Activated CD8-positive, alpha-beta memory T cell treated with anti-CD3 and anti-CD28 coated beads, Interleukin-2, amount 50 U/mL, for 24 hours (primary cell): ENCODE measurements at regions not wholly inside any gene's neighbourhood (a gene's known extent, or its start where the extent isn't known, plus 50 kb on each side); places are given as distances from the start of the nearest gene placed in this dataset.
"Not testable (repeated sequence)": the region's sequence is repeated elsewhere in the genome, so short reads cannot be mapped to it uniquely, and the experiment has no call there.

Experiments
- DNase-seq: peaks from one replicate; pipeline ENCODE4 v3.0.0-alpha.2; 2020; ENCODE audit errors: extremely low read depth

DNA sequence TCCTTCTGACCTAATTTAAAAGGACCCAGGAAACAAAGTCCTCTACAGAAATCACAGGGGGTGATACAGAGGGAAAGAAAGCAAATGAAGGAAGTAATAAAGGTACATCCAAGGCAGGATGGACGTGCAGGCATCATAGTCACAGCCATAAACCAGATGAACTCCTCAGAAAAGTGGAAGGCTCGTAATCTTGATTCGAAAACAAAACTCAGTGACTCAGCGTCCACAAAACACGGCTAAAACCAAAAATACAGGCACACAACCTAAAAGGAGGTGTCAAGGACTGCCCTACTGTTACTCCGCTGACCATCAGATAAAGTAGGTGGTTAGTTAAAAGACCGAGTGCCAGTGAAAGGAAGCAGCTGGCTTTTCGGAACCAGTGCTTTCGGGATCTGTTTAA lies 81.5 kb downstream of the TRIM69 start:
- not testable (repeated sequence) for DNase-seq

DNA sequence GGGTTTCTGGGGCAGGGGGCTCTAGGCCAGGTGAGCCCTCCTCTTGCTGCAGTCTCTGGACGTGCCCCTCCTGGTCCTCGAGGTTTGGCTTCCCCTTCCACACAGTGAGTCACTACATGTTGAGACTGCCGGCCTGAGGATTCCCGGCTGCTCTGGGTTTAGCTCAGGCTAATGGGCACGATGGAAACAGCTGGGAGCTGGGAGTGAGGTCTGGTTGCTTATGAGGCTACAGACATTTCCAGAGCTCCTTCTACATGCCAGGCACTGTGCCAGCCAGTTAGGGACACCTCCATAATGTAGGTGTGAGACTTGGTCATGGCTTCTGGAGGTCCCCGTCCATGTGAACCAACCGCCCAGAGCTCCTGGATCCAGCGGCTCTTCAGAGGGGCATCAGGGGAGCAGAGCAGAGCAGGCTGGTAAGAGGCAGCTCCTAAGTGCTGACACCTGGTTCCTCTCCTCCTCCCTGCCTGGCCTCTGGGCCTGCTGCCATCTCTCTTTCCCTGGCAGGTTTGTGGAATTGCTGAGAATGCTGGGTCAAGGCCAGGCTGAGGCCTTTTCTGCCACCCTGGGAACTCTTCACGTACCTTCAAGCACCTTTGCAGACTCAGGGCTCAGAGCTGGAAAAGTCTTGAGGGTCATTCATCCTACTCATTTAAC lies 83.1 kb downstream of the TRIM69 start:
- not testable (repeated sequence) for DNase-seq

- not testable (repeated sequence) for DNase-seq
These were observed 84.2 kb downstream of the TRIM69 start for GRCh38 chr15:44820535-44820934.

DNA sequence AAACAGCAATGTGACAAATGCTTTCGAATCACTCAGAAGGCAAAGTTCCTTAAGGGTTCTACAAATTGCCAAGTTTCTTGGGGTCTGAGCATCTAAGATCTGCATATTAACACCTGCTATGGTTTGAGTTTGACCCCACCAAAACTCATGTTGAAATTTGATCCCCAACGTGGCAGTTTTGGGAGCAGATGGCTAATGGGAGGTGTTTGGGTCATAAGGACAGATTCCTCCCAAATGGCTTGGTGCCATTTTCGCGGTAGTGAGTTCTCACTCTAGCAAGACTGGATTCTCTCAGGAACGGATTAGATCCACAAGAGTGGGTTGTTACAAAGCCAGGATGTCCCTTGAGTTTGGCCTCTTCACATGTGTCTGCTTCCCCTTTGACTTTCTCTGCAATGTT lies 84.6 kb downstream of the TRIM69 start:
- DNase-seq = not testable (repeated sequence)

DNA sequence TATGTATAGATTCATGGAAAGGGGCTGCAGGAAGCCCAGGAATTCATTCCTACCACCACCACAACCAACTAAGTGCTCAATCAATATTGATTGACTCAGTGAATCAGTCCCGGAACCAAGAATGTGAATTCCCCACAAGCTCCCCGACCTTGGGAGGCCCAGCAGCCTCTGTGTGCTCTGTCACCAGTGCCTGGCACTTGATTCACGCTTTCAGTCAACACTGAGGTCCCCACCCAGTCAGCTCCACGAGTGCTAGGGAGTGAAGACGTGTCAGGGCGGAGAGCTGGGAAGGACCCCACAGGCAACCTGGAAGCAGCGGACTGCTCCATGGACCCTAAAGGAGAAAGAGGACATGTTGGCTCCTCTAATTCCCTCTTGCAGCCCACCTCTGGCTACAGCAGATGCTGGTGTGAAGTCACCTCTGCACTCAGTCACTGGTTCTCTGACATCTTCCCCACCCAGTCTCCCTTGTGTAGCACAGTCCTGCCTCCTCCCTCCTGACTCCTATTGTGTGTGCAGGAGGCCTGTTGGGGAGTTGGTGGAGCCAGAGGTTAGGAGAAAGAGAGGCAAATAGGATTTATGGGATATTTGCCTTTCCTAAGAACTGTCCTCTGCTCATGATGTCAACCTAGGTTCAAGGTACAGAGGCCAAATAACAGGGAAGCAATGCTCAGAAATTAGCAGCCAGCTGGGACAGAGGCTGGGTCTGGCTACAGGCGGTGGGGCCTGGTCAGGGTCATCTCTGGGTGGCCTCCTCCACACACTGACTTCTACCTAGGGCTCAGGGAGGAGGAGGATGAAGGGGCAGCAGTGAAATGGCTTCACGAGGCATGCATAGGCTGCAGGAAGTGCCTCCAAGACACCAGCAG lies 88.2 kb downstream of the TRIM69 start:
- not testable (repeated sequence) for DNase-seq

GRCh38 chr15:44826583-44826982 lies 90.3 kb downstream of the TRIM69 start:
- DNase-seq = not testable (repeated sequence)

GRCh38 chr15:44828229-44828914 lies 92.0 kb downstream of the TRIM69 start:
- DNase-seq = not testable (repeated sequence)

- not testable (repeated sequence) for DNase-seq
These were observed 92.8 kb downstream of the TRIM69 start for GRCh38 chr15:44829150-44829549.

GRCh38 chr15:44830692-44831408 lies 94.5 kb downstream of the TRIM69 start:
- not testable (repeated sequence) for DNase-seq

- DNase-seq = not testable (repeated sequence)
These were observed 95.0 kb downstream of the TRIM69 start for GRCh38 chr15:44831409-44831741.

- not testable (repeated sequence) for DNase-seq
These were observed 95.8 kb downstream of the TRIM69 start for GRCh38 chr15:44832133-44832532.

GRCh38 chr15:44833081-44833480 lies 96.8 kb downstream of the TRIM69 start:
- not testable (repeated sequence) for DNase-seq

DNA sequence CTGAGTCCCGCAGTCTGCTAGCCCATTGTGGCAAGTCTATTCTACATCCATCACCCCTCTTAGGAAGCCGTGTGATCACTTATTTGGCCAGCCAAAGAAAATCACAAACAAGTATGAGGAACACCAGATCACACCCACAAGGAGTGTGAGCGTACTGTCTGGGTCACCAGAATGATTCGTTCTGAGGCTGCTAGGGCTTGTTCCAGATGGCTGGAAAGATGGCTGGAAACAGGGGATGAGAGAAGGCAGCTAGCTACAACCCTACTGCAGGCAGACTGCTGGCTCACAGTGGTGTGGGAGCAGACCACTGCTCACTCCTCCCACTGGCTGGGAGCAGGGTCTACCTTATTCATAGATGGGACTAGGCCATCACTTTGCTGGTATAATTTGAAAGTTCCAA lies 97.4 kb downstream of the TRIM69 start:
- DNase-seq = not testable (repeated sequence)

DNA sequence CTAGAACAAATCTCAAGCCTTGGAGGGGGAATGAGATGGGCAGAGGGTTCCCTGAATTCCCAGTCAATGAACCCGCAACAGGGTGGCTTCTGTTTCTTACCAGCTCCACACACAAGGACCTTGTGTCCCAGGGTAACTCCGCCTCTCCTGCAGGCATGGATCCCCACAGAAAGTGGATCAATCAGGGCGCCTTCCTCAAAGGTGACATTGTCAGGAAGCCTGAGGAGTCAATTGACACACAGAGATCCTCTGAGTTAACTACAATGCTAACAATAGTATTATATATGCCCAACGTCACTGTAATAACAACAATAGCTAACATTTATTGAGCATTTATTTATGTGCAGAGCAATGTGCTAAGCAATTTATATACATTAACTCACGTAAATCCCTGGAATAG lies 98.8 kb downstream of the TRIM69 start:
- DNase-seq = not testable (repeated sequence)

DNA sequence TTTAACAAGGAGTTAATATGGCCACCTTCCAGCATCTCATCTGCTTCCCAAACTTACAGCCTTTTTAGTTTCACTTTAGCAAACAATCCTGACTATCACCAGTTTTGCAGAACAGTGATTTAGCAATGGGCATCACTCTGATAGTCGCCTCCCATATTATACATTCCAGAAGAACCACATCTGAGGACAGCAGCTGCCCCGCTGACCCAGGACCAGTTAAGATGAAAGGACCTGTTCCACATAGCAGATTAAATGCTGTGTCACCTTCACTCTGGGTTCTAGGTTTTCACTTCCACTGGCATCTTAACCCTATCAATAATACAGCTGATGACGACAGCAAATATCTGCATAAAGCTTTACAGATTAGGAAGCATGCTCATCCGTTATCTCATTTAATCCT lies 99.8 kb downstream of the TRIM69 start:
- DNase-seq = no peak

- DNase-seq = not testable (repeated sequence)
These were observed 102.6 kb downstream of the TRIM69 start for GRCh38 chr15:44838929-44839328.

GRCh38 chr15:44841762-44842161 lies 105.4 kb downstream of the TRIM69 start:
- not testable (repeated sequence) for DNase-seq

DNA sequence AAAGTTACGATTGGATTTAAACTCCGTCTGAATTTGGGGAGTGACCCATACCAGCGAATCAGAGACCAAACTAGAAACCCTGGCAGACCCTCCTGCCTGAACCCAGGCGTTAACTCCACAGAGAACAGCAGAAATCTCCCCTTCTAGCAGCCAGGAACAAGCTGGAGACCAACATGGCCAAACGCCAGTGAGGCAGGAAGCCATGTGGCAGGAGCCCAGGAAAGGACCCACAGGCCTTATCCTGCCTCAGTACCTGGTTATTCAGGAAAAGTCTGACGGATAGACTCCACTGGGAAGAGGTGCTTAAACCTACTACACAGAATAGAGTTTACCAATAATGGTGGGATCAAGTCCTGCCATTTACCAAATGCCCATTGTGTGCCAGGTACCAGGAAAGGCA lies 106.6 kb downstream of the TRIM69 start:
- not testable (repeated sequence) for DNase-seq

- DNase-seq = not testable (repeated sequence)
These were observed 108.6 kb downstream of the TRIM69 start for GRCh38 chr15:44844936-44845335.

DNA sequence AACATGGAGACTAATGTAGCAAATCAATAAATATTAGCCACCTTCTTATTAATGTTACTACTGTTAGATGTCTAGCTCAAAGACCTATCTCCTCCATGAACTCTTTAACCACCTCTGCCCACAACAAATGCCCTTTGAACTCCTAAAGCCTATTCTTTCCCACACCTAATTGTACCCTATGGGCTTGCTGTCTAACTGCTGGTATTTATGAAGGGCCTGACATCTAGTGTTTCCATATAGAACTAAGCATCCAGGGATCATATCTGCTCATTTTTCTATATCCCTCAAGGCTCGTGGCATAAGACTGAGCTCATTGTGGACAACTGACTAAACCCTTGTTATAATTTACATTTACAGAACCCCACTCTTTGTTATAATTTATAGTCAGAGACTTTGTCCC lies 109.8 kb downstream of the TRIM69 start:
- not testable (repeated sequence) for DNase-seq

DNA sequence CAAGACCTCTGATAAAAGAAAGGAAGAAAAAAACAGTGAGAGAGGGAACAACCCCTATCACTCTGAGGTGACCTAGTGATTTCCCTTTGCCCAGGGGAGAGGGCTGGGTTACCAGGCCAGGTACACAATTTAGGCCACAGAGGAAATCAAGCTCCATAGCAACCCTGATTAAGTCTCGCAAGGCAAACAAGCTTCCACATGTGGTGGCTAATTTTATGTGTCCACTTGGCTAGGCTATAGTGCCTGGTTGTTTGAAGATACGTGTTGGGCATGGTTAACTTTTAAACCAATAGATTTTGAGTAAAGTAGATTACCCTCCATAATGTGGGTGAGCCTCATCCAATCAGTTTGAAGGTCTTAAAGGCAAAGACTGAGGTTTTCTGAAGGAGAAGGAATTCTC lies 108.9 kb upstream of the TERB2 start:
- not testable (repeated sequence) for DNase-seq

DNA sequence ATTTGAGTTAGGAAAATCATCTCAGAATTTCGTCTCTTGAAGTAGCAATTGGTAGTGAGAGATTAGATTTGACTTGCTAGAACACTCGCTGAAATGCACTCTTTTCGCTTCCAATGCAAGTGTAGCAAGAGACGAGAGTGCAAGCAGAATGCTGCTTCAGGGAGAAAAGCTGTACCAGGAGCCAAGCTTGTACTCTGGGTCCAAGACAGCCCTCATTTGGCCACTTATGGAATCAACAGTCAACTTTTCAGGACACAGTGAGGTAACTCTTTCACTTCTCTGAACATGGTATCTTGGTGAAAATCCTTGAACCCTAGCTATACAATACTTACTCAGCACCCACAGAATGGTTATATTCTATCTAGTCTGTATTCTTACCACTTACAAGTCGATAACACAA lies 107.6 kb upstream of the TERB2 start:
- not testable (repeated sequence) for DNase-seq
